Heart right ventricle (tissue), 16 donors: ENCODE measurements at regions not wholly inside any gene's neighbourhood (a gene's known extent, or its start where the extent isn't known, plus 50 kb on each side); places are given as distances from the start of the nearest gene placed in this dataset.

Experiments
- ATAC-seq, 8 donors: fragments of 200-7000 bp; cut with Tn5 transposase; one replicate each; pipeline ENCODE4 v1.9.1; 2020; ENCODE audit warnings: mild to moderate bottlenecking in 8 of 8, moderate library complexity in 8 of 8, moderate number of reproducible peaks in 1 of 8
- DNase-seq, 2 donors: peaks; one replicate each; pipeline ENCODE4 v3.0.0-alpha.2; 2020
- H3K27ac ChIP-seq, 10 donors: fragments of 200-600 bp; sonication (generic) in 2 of 10; one replicate each; pipeline versions ENCODE4 v1.5.0 to v1.8.0; 2020 to 2022; ENCODE audit warnings: mild to moderate bottlenecking in 3 of 10
- H3K27me3 ChIP-seq, 7 donors: fragments of 200-600 bp; one replicate each; pipeline ENCODE4 v1.8.0; 2021 to 2022; ENCODE audit warnings: mild to moderate bottlenecking in 2 of 7
- H3K36me3 ChIP-seq, 9 donors: fragments of 200-600 bp; sonication (generic) in 1 of 9; one replicate each; pipeline versions ENCODE4 v1.5.0 to v1.8.0; 2020 to 2022; ENCODE audit warnings: mild to moderate bottlenecking in 2 of 9
- H3K4me1 ChIP-seq, 9 donors: fragments of 200-600 bp; sonication (generic) in 1 of 9; one replicate each; pipeline versions ENCODE4 v1.5.0 to v1.8.0; 2020 to 2022; ENCODE audit warnings: mild to moderate bottlenecking in 4 of 9
- H3K4me3 ChIP-seq, 10 donors: fragments of 200-600 bp; sonication (generic) in 2 of 10; one replicate each; pipeline versions ENCODE4 v1.5.0 to v1.8.0; 2020 to 2022; ENCODE audit warnings: mild to moderate bottlenecking in 7 of 10, moderate library complexity in 2 of 10
- H3K9me3 ChIP-seq, 11 donors: fragments of 200-600 bp in 10 of 11; sonication (generic) in 2 of 11; one replicate each; pipeline versions ENCODE4 v1.5.0 to v1.8.0; 2013 to 2022; ENCODE audit warnings: mild to moderate bottlenecking in 2 of 11, control low read depth in 1 of 11, moderate library complexity in 1 of 11
- CTCF ChIP-seq, 9 donors: fragments of 200-600 bp; sonication (generic) in 2 of 9; IDR thresholded peaks; one replicate each; pipeline versions ENCODE4 v1.5.0 to v1.8.0; 2021 to 2022; ENCODE audit warnings: antibody characterized with exemption in 9 of 9, mild to moderate bottlenecking in 5 of 9, moderate library complexity in 1 of 9
- WGBS, 2 donors: extraction: QIAGEN DNeasy Blood & Tissue Kit; methylation state at CpG; one replicate each; pipeline ENCODE4 v1.1.7; 2013; ENCODE audit warnings: inconsistent platforms in 1 of 2; 5-methylcytosine and 5-hydroxymethylcytosine counted together
- intact Hi-C, 10 donors: fragments of 100-400 bp; cut with DNase I; formaldehyde crosslinking; loops; one replicate each; pipeline versions ENCODE4 v1.11.1 to v1.14.2; 2022
- donor health status: Arrhythmogenic right ventricular cardiomyopathy.
- donor health status: ischemic (EF 13 %, LVEDD 7.1; RV severe dilation, severe dysfunction).
- donor health status: healthy with polysubstance abuse.
- donor health status: DM: no; HTN: yes; CAD: no.
- donor health status: DM: no; HTN: no; CAD: no.
- donor health status: ischemic (EF 25% LVEDD 6.9; RV normal size, moderate dysfunction).
- donor health status: ischemic (EF 25% LVEDD 5.7; RV mildly dilated, moderate dysfunction).
- donor health status: healthy.
- donor health status: DM: yes; HTN: yes; CAD: no.
- donor health status: Ischemic cardiomyopathy.
- donor health status: ischemic (EF 35%, LVEDD 5.7; RV mildly dilated, moderate dysfunction).
- donor health status: nonischemic (EF 11% LVEDD 7.7; RV severe dilation, severe dysfunction).
- donor health status: DM: yes; HTN: yes; CAD: no.
- donor health status: PGD.
- donor health status: ischemic (EF 29% LVEDD 5.4; RV normal size, mild dysfunction).
- donor health status: nonischemic (EF 23%, LVEDD 6.1; RV moderate dilation, normal function).

DNA sequence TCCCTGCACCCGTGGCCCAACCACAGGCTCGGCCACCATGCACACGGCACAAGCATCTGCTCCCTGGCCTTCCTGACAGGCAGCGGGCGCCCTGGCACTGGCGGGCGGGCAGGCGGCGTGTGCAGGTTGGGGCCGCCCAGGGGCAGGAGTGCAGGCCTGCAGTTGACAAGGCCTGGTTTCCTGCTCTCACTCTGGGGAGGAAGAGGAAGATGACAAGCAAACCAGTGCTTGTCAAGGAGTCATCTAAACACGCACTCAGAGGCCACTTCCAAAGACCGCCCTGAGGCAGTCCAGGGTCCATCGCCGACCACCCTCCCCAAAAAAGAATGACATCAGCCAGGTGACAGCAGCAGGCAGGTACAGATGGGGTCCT lies 65.3 kb upstream of the LINC01488 start:
- intact Hi-C loops = loop anchor here in 3 of 10 donors (10.0 kb wide), 2 partner anchors 111 to 121 kb away; partner anchors contain the start of gene MYEOV (in 2 of the 3)
- ATAC-seq (peak; percentile 31 to 67 (median 52)), DNase-seq (no peak)
- H3K4me3 ChIP-seq = no peak overlapping the region
- peaks cover 27 to 64% (median 41%) of the 10 kb centered on the region in 9 donors for H3K4me1 ChIP-seq
- H3K9me3 ChIP-seq = no peaks in the 10 kb centered on the region
- peak overlapping the region; percentile 54 to 91 (median 78) for H3K27ac ChIP-seq
- 68 to 78% methylated on average over 14 of the region's 14 CpGs for WGBS, 2 donors
- TF ChIP-seq CTCF (IDR thresholded peaks at IDR 0.05) = peak in 1 of 9 donors; percentile 12
- no peaks in the 10 kb centered on the region for H3K36me3 ChIP-seq
- H3K27me3 ChIP-seq = no peaks in the 10 kb centered on the region

- Histone ChIP-seq H3K27ac (peak overlapping the region; percentile 54 to 91 (median 78)), H3K27me3 (no peaks in the 10 kb centered on the region), H3K9me3 (no peaks in the 10 kb centered on the region), H3K4me1 (peaks cover 27 to 64% (median 41%) of the 10 kb centered on the region in 9 donors), H3K36me3 (no peaks in the 10 kb centered on the region), H3K4me3 (no peak overlapping the region)
- 62 to 71% methylated on average over 27 of the region's 27 CpGs for WGBS, 2 donors
- DNase-seq (peak in 1 of 2 donors; percentile 34), ATAC-seq (peak in 7 of 8 donors; percentile 23 to 78 (median 46))
- TF ChIP-seq CTCF (IDR thresholded peaks at IDR 0.05) = no peak
- intact Hi-C loops = loop anchor here in 3 of 10 donors (10.0 kb wide), 2 partner anchors 112 to 122 kb away; partner anchors contain the start of gene MYEOV (in 2 of the 3)
These were observed 64.4 kb upstream of the LINC01488 start for GRCh38 chr11:69416762-69417698.

DNA sequence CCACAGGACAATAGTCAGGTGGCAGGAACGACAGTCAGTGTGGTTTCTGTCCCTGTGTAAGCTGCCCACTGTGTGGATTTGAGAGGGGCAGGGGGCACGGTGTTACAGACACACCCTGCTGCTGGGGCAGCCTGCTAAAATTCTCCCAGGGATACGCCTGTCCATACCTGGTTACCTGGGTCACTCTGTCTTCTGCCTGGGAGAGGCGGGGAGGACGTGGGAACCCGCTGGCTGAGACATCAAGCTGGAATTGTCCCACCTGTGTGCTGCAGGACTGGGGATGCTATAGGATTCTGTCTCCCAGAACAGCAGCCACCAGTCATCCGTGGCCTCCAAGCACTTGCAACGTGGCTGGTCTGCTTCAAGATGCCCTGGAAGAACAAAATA lies 63.8 kb upstream of the LINC01488 start:
- H3K36me3 ChIP-seq = no peaks in the 10 kb centered on the region
- DNase-seq = no peak
- H3K27me3 ChIP-seq = no peaks in the 10 kb centered on the region
- H3K4me1 ChIP-seq = peaks cover 27 to 64% (median 41%) of the 10 kb centered on the region in 9 donors
- intact Hi-C loops = loop anchor here in 3 of 10 donors (10.0 kb wide), 2 partner anchors 113 to 123 kb away; partner anchors contain the start of gene MYEOV (in 2 of the 3)
- WGBS, 2 donors = 87 to 89% methylated on average over 8 of the region's 8 CpGs
- TF ChIP-seq CTCF (IDR thresholded peaks at IDR 0.05) = no peak
- no peak for ATAC-seq
- H3K9me3 ChIP-seq = no peaks in the 10 kb centered on the region
- H3K4me3 ChIP-seq = no peak overlapping the region
- peak overlapping the region in 9 of 10 donors; percentile 38 to 91 (median 78) for H3K27ac ChIP-seq

DNA sequence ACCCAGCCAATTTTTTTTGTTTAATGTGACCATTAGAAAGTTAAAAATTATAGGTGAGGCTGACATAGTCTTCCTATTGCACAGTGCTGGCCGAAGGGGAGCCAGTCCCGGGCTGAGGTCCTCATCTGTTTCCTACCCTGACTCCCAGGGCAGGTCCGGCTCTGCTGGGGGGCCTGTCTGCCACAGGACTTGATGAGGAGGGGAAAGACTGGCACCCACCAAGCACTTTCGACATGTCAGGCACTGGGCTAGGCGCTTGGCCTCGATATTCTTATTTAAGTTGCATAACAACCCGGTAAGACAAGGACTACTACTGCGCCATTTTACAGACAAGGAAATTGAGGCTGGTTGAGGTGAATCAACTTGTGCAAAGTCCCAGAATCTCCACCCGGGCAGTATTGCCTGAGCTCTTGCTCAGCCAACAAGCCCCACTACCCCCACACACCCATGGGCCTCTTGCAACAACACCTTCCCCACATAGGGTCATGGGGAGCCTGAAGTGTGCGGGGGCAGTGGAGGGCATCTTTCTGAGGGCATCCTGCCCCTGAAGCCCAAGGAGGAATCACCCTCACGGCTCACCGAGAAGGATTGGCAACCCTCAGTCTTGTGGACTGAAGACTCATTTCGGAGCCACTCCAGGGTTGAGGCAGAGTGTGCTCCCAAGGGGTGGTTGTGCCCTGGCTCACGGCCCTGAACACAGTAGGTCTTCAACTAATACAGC lies 62.7 kb upstream of the LINC01488 start:
- Histone ChIP-seq H3K36me3 (no peaks in the 10 kb centered on the region), H3K4me1 (peaks cover 27 to 64% (median 41%) of the 10 kb centered on the region in 9 donors), H3K27me3 (no peaks in the 10 kb centered on the region), H3K27ac (no peak overlapping the region), H3K4me3 (no peak overlapping the region), H3K9me3 (peaks cover 0 to under 1% (median 0%) of the 10 kb centered on the region in 11 donors)
- intact Hi-C loops = loop anchor here in 3 of 10 donors (10.0 kb wide), 2 partner anchors 114 to 124 kb away; partner anchors contain the start of gene MYEOV (in 2 of the 3)
- DNase-seq = no peak
- no peak for TF ChIP-seq CTCF (IDR thresholded peaks at IDR 0.05)
- 88 to 98% methylated on average over 14 of the region's 14 CpGs for WGBS, 2 donors
- ATAC-seq = no peak
